ENCODE measurements at regions not wholly inside any gene's neighbourhood (a gene's known extent, or its start where the extent isn't known, plus 50 kb on each side); places are given as distances from the start of the nearest gene placed in this dataset.

GRCh38 chr1:38244218-38244845 lies 197.7 kb upstream of the POU3F1 start:
- no peak for DNase-seq (ENCODE audit: low read depth)
- no peak for TF ChIP-seq CTCF (IDR thresholded peaks at IDR 0.05; ENCODE audit: control insufficient read depth, extremely low read depth, insufficient read depth)
- H3K4me3 ChIP-seq (ENCODE audit: low read depth, low read length): no peak overlapping the region

GRCh38 chr1:38243106-38243505 lies 196.5 kb upstream of the POU3F1 start:
- H3K4me3 ChIP-seq (ENCODE audit: low read depth, low read length): no peak overlapping the region
- no peak for TF ChIP-seq CTCF (IDR thresholded peaks at IDR 0.05; ENCODE audit: control insufficient read depth, extremely low read depth, insufficient read depth)
- no peak for DNase-seq (ENCODE audit: low read depth)

GRCh38 chr1:38242506-38242905 lies 195.9 kb upstream of the POU3F1 start:
- no peak overlapping the region for H3K4me3 ChIP-seq (ENCODE audit: low read depth, low read length)
- DNase-seq (ENCODE audit: low read depth): no peak
- no peak for TF ChIP-seq CTCF (IDR thresholded peaks at IDR 0.05; ENCODE audit: control insufficient read depth, extremely low read depth, insufficient read depth)

- TF ChIP-seq CTCF (IDR thresholded peaks at IDR 0.05; ENCODE audit: control insufficient read depth, extremely low read depth, insufficient read depth): no peak
- no peak overlapping the region for H3K4me3 ChIP-seq (ENCODE audit: low read depth, low read length)
- DNase-seq (ENCODE audit: low read depth): no peak
Measured at GRCh38 chr1:38241594-38242334, 195.2 kb upstream of the POU3F1 start.

GRCh38 chr1:38240618-38241017 lies 194.0 kb upstream of the POU3F1 start:
- TF ChIP-seq CTCF (IDR thresholded peaks at IDR 0.05; ENCODE audit: control insufficient read depth, extremely low read depth, insufficient read depth): no peak
- no peak overlapping the region for H3K4me3 ChIP-seq (ENCODE audit: low read depth, low read length)
- DNase-seq (ENCODE audit: low read depth): no peak

GRCh38 chr1:38239258-38239835 lies 192.8 kb upstream of the POU3F1 start:
- DNase-seq (ENCODE audit: low read depth): no peak
- no peak for TF ChIP-seq CTCF (IDR thresholded peaks at IDR 0.05; ENCODE audit: control insufficient read depth, extremely low read depth, insufficient read depth)
- H3K4me3 ChIP-seq (ENCODE audit: low read depth, low read length): no peak overlapping the region
